ENCODE measurements at regions not wholly inside any gene's neighbourhood (a gene's known extent, or its start where the extent isn't known, plus 50 kb on each side); places are given as distances from the start of the nearest gene placed in this dataset.
"Not testable (repeated sequence)": the region's sequence is repeated elsewhere in the genome, so short reads cannot be mapped to it uniquely, and the experiment has no call there.

DNA sequence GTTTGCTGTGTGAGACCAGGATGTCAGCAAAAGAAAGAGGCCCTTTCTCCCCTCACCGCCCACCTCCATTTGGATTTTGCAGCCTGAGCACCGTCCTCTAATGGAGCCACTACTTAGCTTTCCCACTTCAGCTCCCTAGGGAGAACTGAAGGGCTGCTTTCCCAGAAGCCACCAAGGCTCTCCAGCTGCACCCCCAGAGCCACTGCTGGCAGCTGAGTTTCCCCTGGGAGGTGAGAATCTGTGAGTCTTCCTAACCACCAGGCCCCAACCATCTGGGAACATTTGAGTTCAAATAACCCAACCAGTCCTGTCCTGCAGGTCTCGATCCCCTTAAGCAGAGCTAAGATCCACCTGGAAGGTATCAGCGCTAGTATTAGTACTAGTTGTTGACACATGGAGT is 173.1 kb upstream of the USP9X start:
- no peaks in the 10 kb centered on the region for H3K4me1 ChIP-seq
- no peak for DNase-seq
- no peaks in the 10 kb centered on the region for H3K9me3 ChIP-seq
- H3K4me3 ChIP-seq (replicated peaks in 1 of 3) = no peak overlapping the region
- no peak overlapping the region for H3K27ac ChIP-seq
- intact Hi-C loops (cut with DNase I) = no loop called here
- no peak for TF ChIP-seq POLR2A (IDR thresholded peaks at IDR 0.05)
- TF ChIP-seq, protein P1, sequence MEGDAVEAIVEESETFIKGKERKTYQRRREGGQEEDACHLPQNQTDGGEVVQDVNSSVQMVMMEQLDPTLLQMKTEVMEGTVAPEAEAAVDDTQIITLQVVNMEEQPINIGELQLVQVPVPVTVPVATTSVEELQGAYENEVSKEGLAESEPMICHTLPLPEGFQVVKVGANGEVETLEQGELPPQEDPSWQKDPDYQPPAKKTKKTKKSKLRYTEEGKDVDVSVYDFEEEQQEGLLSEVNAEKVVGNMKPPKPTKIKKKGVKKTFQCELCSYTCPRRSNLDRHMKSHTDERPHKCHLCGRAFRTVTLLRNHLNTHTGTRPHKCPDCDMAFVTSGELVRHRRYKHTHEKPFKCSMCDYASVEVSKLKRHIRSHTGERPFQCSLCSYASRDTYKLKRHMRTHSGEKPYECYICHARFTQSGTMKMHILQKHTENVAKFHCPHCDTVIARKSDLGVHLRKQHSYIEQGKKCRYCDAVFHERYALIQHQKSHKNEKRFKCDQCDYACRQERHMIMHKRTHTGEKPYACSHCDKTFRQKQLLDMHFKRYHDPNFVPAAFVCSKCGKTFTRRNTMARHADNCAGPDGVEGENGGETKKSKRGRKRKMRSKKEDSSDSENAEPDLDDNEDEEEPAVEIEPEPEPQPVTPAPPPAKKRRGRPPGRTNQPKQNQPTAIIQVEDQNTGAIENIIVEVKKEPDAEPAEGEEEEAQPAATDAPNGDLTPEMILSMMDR (IDR thresholded peaks at IDR 0.05) = no peak
- 72 to 80% methylated on average over 4 of the region's 4 CpGs for WGBS, 2 donors
- no peaks in the 10 kb centered on the region for H3K36me3 ChIP-seq
- H3K27me3 ChIP-seq = no peaks in the 10 kb centered on the region

DNA sequence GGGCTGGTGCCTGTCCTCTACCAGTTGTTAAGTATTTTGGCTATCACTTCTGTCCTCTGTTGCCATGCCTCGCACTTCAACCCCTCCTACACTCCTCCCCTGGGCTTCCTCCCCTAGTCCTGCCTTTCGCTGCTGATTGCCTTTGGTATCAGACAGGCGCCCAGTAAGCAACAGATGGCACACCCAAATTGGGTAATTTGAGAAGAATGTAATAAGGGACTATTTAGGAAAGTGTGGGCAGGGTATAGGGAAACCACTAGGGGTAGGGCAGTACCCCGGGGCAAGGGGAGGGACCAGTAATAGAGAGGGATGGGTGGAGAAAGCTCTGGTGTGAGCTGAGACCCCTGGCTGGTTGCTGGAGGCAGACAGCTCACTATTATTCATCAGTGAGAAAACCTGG is 172.7 kb upstream of the USP9X start:
- no peak overlapping the region for H3K4me3 ChIP-seq (replicated peaks in 1 of 3)
- H3K4me1 ChIP-seq = no peaks in the 10 kb centered on the region
- DNase-seq = no peak
- 86 to 95% methylated on average over 4 of the region's 4 CpGs for WGBS, 2 donors
- no peaks in the 10 kb centered on the region for H3K27me3 ChIP-seq
- intact Hi-C loops (cut with DNase I) = no loop called here
- no peak for TF ChIP-seq POLR2A (IDR thresholded peaks at IDR 0.05)
- TF ChIP-seq, protein P1 (IDR thresholded peaks at IDR 0.05) = no peak
- H3K9me3 ChIP-seq = no peaks in the 10 kb centered on the region
- H3K27ac ChIP-seq = no peak overlapping the region
- H3K36me3 ChIP-seq = no peaks in the 10 kb centered on the region

DNA sequence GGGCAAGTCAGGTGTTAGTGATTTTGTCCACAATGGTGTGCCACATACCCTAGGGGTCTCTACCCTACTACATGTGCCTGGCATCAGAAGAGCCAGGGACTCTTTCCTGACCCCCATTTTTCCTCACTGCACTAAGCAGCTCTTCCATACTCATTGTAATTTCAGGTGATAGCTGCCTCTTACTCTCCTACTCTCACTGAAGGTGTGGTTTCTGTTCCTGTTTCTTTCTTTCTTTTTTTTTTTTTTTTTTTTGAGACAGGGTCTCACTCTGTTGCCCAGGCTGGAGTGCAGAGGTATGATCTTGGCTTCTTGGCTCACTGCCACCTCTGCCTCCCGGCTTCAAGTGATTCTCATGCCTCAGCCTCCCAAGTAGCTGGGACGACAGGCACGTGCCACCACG is 164.9 kb upstream of the USP9X start:
- no peaks in the 10 kb centered on the region for H3K27me3 ChIP-seq
- intact Hi-C loops (cut with DNase I) = no loop called here
- TF ChIP-seq POLR2A (IDR thresholded peaks at IDR 0.05) = no peak
- TF ChIP-seq, protein P1 (IDR thresholded peaks at IDR 0.05) = no peak
- H3K4me1 ChIP-seq = no peaks in the 10 kb centered on the region
- no peak overlapping the region for H3K4me3 ChIP-seq (replicated peaks in 1 of 3)
- no peaks in the 10 kb centered on the region for H3K36me3 ChIP-seq
- no peak for DNase-seq
- no peaks in the 10 kb centered on the region for H3K9me3 ChIP-seq
- WGBS, 2 donors = 90 to 91% methylated on average over 3 to 4 of the region's 4 CpGs
- no peak overlapping the region for H3K27ac ChIP-seq

DNA sequence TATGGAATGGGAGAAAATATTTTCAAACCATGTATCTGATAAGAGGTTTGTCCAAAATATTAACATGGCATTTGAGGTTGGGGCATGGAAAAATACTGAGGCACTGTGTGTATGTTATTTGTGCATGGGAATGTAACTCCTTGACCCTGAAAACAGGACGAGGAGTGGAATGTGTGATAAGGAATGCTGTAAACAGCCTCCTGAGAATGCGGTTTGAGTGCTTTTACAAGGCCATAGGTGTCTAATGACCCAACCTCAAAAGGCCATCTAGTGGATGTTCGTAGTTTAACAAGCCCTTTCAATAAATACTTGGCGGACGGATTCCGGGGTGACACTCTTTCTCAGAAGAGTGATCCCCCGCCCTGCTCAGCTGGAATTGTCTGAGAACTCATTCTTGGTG is 162.9 kb upstream of the USP9X start:
- no peak overlapping the region for H3K4me3 ChIP-seq (replicated peaks in 1 of 3)
- no peaks in the 10 kb centered on the region for H3K9me3 ChIP-seq
- H3K36me3 ChIP-seq = no peaks in the 10 kb centered on the region
- peak in 1 of 2 donors; percentile 3 for DNase-seq
- H3K27ac ChIP-seq = no peak overlapping the region
- no peaks in the 10 kb centered on the region for H3K27me3 ChIP-seq
- intact Hi-C loops (cut with DNase I) = no loop called here
- TF ChIP-seq, protein P1 (IDR thresholded peaks at IDR 0.05) = peak in 4 of 6 experiments; percentile 22 to 47 (median 40)
- no peak for TF ChIP-seq POLR2A (IDR thresholded peaks at IDR 0.05)
- H3K4me1 ChIP-seq = no peaks in the 10 kb centered on the region
- WGBS, 2 donors = 0 to 33% methylated on average over 1 to 7 of the region's 7 CpGs

DNA sequence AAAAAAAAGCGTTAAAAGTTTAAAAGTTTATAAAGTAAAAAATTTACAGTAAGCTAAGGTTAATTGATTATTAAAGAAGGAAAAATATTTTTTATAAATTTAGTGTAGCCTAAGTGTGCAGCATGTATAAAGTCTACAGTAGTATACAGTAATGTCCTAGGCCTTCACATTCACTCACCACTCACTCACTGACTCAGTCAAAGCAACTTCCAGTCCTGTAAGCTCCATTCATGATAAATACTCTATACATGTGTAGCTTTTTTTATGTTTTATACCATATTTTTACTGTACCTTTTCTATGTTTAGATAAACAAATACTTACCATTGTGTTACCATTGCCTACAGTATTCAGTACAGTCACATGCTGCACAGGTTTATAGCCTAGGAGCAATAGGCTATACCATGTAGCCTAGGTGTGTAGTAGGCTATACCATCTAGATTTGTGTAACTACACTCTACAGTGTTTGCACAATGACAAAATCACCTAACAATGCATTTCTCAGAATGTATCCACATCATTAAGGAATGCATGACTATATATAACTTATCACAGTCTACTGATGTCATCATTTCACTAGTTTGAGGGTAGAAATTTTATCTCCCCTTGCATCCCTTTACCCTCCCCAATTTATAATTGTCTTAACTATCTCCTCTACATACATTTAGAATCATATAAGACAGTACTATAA is 158.4 kb upstream of the USP9X start:
- 93 to 100% methylated on average over 1 of the region's 1 CpG for WGBS, 2 donors
- intact Hi-C loops (cut with DNase I) = not testable (repeated sequence)

More for the DNA sequence above, 158.4 kb upstream of the USP9X start:
- not testable (repeated sequence) for H3K4me1 ChIP-seq; DNase-seq; H3K4me3 ChIP-seq (replicated peaks in 1 of 3); H3K27me3 ChIP-seq; H3K36me3 ChIP-seq; H3K27ac ChIP-seq; H3K9me3 ChIP-seq

Data from thyroid gland (tissue), 4 donors.